HepG2 (cell line): ENCODE measurements at regions not wholly inside any gene's neighbourhood (a gene's known extent, or its start where the extent isn't known, plus 50 kb on each side); places are given as distances from the start of the nearest gene placed in this dataset.
A peak's percentile ranks its signal among the peaks of the same experiment; 100 is the strongest.

Source experiments
- ATAD3A ChIP-seq: sonication (generic); formaldehyde crosslinking; IDR thresholded peaks from 2 replicates; pipeline ENCODE4 v1.4.0; 2020; ENCODE audit warnings: missing genetic modification reagents
- CCAR2 ChIP-seq: fragments of 200-400 bp; formaldehyde crosslinking; optimal IDR thresholded peaks from 2 replicates; pipeline ENCODE3; 2018; ENCODE audit warnings: low read depth, mild to moderate bottlenecking, low read length, moderate library complexity
- DNMT3B ChIP-seq: conservative IDR thresholded peaks from 2 replicates; pipeline ENCODE4 v1.6.1; 2016; ENCODE audit warnings: missing biosample characterization, control low read depth
- EP300 ChIP-seq, 3 experiments: sonication (generic) in 1 of 3; formaldehyde crosslinking in 1 of 3; IDR thresholded peaks; 2 replicates each; pipeline versions ENCODE4 v1.5.1 to v1.6.1; 2011 to 2020; ENCODE audit warnings: low read depth in 2 of 3, low read length in 2 of 3, borderline replicate concordance in 1 of 3, improper control_type of control experiment in 1 of 3, mild to moderate bottlenecking in 1 of 3, missing genetic modification reagents in 1 of 3, moderate library complexity in 1 of 3
- FLYWCH1 ChIP-seq: sonication (generic); formaldehyde crosslinking; IDR thresholded peaks from 2 replicates; pipeline ENCODE4 v1.8.1; 2023; ENCODE audit warnings: mild to moderate bottlenecking, missing genetic modification reagents
- GABPB1 ChIP-seq: IDR thresholded peaks from 2 replicates; pipeline ENCODE4 v1.6.1; 2016; ENCODE audit warnings: mild to moderate bottlenecking, missing genetic modification reagents, moderate library complexity, missing compliant biosample characterization
- HBP1 ChIP-seq: IDR thresholded peaks from 2 replicates; pipeline ENCODE4 v1.6.1; 2016; ENCODE audit warnings: low read depth, control low read depth
- KLF16 ChIP-seq, 2 experiments: sonication (generic) in 1 of 2; formaldehyde crosslinking in 1 of 2; IDR thresholded peaks; 2 replicates each; pipeline versions ENCODE4 v1.6.1 to v1.8.0; 2016 to 2023; ENCODE audit warnings: missing genetic modification reagents in 2 of 2, missing compliant biosample characterization in 1 of 2
- KLF6 ChIP-seq: IDR thresholded peaks from 2 replicates; pipeline ENCODE4 v1.8.0; 2016; ENCODE audit warnings: missing biosample characterization, missing genetic modification reagents
- MTERF4 ChIP-seq: sonication (generic); formaldehyde crosslinking; IDR thresholded peaks from 2 replicates; pipeline ENCODE4 v1.8.0; 2023; ENCODE audit warnings: mild to moderate bottlenecking, missing genetic modification reagents
- THRA ChIP-seq: sonication (generic); formaldehyde crosslinking; IDR thresholded peaks from 2 replicates; pipeline ENCODE4 v1.4.0; 2020; ENCODE audit warnings: missing genetic modification reagents, borderline replicate concordance
- U2AF1 ChIP-seq: fragments of 200-400 bp; formaldehyde crosslinking; optimal IDR thresholded peaks from 2 replicates; pipeline ENCODE3; 2017; ENCODE audit warnings: mild to moderate bottlenecking, low read depth, low read length
- XBP1 ChIP-seq: sonication (generic); formaldehyde crosslinking; IDR thresholded peaks from 2 replicates; pipeline ENCODE4 v1.5.0; 2020; ENCODE audit warnings: missing genetic modification reagents
- ZBTB21 ChIP-seq: sonication (generic); formaldehyde crosslinking; IDR thresholded peaks from 2 replicates; pipeline ENCODE4 v1.4.0; 2020; ENCODE audit warnings: missing genetic modification reagents
- ZFP37 ChIP-seq: sonication (generic); formaldehyde crosslinking; IDR thresholded peaks from 2 replicates; pipeline ENCODE4 v1.4.0; 2020; ENCODE audit warnings: missing genetic modification reagents, borderline replicate concordance
- ZKSCAN8 ChIP-seq: IDR thresholded peaks from 2 replicates; pipeline ENCODE4 v1.6.1; 2016; ENCODE audit warnings: borderline replicate concordance, missing genetic modification reagents, missing compliant biosample characterization
- ZNF12 ChIP-seq: sonication (generic); formaldehyde crosslinking; IDR thresholded peaks from 2 replicates; pipeline ENCODE4 v1.5.0; 2020; ENCODE audit warnings: missing genetic modification reagents
- ZNF441 ChIP-seq: sonication (generic); formaldehyde crosslinking; IDR thresholded peaks from 2 replicates; pipeline ENCODE4 v1.7.0; 2021; ENCODE audit warnings: missing genetic modification reagents, borderline replicate concordance
- ZNF530 ChIP-seq: sonication (generic); formaldehyde crosslinking; IDR thresholded peaks from 2 replicates; pipeline ENCODE4 v1.5.0; 2020; ENCODE audit warnings: low read depth, mild to moderate bottlenecking, missing genetic modification reagents
- ZNF580 ChIP-seq: IDR thresholded peaks from 2 replicates; pipeline ENCODE4 v1.6.1; 2016; ENCODE audit warnings: low read depth, borderline replicate concordance
- ZNF614 ChIP-seq: IDR thresholded peaks from 2 replicates; pipeline ENCODE4 v1.6.1; 2018; ENCODE audit warnings: missing biosample characterization, missing genetic modification reagents, inconsistent platforms, borderline replicate concordance
- ZNF777 ChIP-seq: sonication (generic); formaldehyde crosslinking; IDR thresholded peaks from 2 replicates; pipeline ENCODE4 v1.4.0; 2020; ENCODE audit warnings: missing genetic modification reagents
- ZNF790 ChIP-seq: sonication (generic); formaldehyde crosslinking; IDR thresholded peaks from 2 replicates; pipeline ENCODE4 v1.8.0; 2022; ENCODE audit warnings: missing genetic modification reagents, mild to moderate bottlenecking, borderline replicate concordance
- ZUFSP ChIP-seq: sonication (generic); formaldehyde crosslinking; IDR thresholded peaks from 2 replicates; pipeline ENCODE4 v1.9.0; 2021; ENCODE audit warnings: missing genetic modification reagents, mild to moderate bottlenecking, borderline replicate concordance

- TF ChIP-seq ZNF790 (CRISPR knock-in tag) (no peak), FLYWCH1 (no peak), ZNF777 (CRISPR knock-in tag) (no peak), EP300 (IDR thresholded peaks at IDR 0.05; ENCODE audit: low read depth in 2 of 2, low read length in 2 of 2) (peak; percentile 56 to 95; a peak in 3 of 4 replicates), EP300 (CRISPR knock-in tag; IDR thresholded peaks at IDR 0.05; ENCODE audit: borderline replicate concordance) (peak; percentile 77), THRA (CRISPR knock-in tag) (peak; percentile 66; the same call in 1 of the 2 replicates), ZNF12 (CRISPR knock-in tag) (no peak; the same call in 1 of the 2 replicates), ZNF580 (CRISPR knock-in tag) (no peak), ZFP37 (no peak), HBP1 (no peak), ZUFSP (CRISPR knock-in tag) (no peak), XBP1 (no peak), DNMT3B (CRISPR knock-in tag) (no peak), CCAR2 (no peak), ZNF441 (CRISPR knock-in tag) (peak; percentile 34; the same call in 1 of the 2 replicates), ZBTB21 (CRISPR knock-in tag) (no peak), KLF6 (CRISPR knock-in tag) (no peak), ZNF614 (CRISPR knock-in tag) (peak; percentile 50; the same call in 1 of the 2 replicates), ZNF530 (CRISPR knock-in tag) (no peak), U2AF1 (no peak), MTERF4 (CRISPR knock-in tag) (no peak), ZKSCAN8 (CRISPR knock-in tag) (peak; percentile 84; the same call in 1 of the 2 replicates), ATAD3A (CRISPR knock-in tag) (no peak), GABPB1 (CRISPR knock-in tag) (0 out of 2 replicates have a peak, but pooled peaks have one; percentile 16), KLF16 (CRISPR knock-in tag; IDR thresholded peaks at IDR 0.05) (peak in 1 of 2 experiments; percentile 65; a peak in 1 of 4 replicates)
These were observed 105.2 kb upstream of the CDKN3 start (continued) for GRCh38 chr14:54291491-54292191.
